GM18907 (cell line): ENCODE measurements at regions not wholly inside any gene's neighbourhood (a gene's known extent, or its start where the extent isn't known, plus 50 kb on each side); places are given as distances from the start of the nearest gene placed in this dataset.

ENCODE experiments used
- ATAC-seq: cut with Tn5 transposase; IDR thresholded peaks from one replicate; pipeline ENCODE4 v1.9.1; 2021; ENCODE audit warnings: mild to moderate bottlenecking, moderate library complexity; ENCODE audit not compliant: unreplicated experiment

GRCh38 chr5:167244583-167244982, 1046.9 kb upstream of the WWC1 start:
- ATAC-seq: no peak

DNA sequence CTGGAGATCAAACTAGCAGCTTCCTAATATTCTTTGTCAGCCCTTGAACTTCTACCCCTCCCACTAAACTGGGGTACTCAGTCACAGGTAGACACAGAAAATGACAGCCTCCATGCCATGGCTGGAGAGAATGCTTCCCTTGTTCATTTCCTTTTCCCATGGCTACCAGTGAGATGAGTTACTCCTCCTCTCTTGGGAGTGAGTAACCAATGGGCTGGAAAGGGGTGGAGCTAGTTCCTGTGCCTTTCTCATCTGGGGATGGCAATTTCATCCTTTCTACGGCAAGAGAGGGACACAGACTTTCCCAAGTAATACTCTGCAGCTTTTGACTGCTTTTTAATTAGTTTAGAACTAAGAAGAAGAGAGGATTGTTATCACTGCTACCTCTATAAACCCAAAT, 1045.6 kb upstream of the WWC1 start:
- no peak for ATAC-seq

DNA sequence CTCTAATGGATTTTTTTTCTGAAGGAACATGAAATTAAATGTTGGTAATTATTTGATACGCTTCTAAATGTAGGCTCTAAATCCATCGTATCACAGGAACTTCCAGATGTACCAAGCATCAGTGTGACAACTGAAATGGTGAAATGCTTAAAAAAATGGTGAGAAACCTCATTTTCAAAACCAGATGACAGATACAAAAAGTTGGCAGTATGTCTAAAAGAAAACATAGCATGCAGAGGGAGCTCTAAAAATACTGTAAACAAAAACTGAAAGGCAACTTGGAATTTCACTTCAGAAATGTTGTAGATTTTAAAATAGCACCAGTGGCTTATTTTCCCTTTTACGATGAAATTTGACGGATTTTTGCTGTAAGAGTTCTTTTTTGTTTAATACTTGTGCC, 1043.6 kb upstream of the WWC1 start:
- ATAC-seq: no peak

GRCh38 chr5:167248257-167248656, 1043.2 kb upstream of the WWC1 start:
- no peak for ATAC-seq

- ATAC-seq: no peak
Observed at GRCh38 chr5:167250996-167251395, 1040.4 kb upstream of the WWC1 start.

- ATAC-seq: no peak
Observed at GRCh38 chr5:167254132-167254531, 1037.3 kb upstream of the WWC1 start.

- ATAC-seq: no peak
Observed at GRCh38 chr5:167255926-167256325, 1035.5 kb upstream of the WWC1 start.

- no peak for ATAC-seq
Observed at GRCh38 chr5:167259806-167260205, 1031.6 kb upstream of the WWC1 start.

DNA sequence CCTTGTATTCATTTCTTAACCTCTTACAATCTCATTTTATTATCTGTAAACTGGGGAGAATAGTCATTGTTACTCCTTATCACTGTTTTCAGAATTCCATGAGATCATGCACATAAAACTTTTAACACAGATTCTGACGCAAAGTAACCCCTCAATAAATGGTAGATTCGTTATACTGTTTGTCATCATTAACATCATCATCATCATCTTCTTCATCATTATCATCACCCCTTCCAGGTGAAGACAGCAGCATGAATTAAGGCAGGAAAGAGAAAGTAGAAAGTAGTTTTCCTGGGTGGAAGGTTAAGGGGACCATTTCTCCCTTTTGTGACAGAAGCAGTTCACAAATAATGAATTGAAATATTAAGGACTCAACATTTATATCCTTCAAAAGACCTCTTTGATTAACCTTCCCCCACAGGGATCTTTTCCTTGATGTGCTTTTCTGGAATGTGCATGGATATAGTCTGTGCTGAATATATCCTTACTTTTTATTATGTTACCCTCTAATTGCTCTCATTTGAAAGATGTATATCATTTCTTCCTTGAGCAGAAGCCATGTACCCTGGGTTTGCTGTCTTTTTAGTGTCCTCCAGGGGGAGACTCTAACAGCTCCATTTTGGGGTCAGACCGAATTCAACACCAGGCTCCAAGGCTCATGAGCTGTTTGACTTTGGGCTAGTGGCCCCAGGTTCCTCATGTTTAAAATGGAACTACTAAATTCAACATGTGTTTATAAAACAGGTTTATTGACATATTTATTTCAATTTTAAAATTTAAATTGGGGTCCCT, 1029.9 kb upstream of the WWC1 start:
- ATAC-seq: no peak

GRCh38 chr5:167263185-167263584, 1028.3 kb upstream of the WWC1 start:
- ATAC-seq: no peak

DNA sequence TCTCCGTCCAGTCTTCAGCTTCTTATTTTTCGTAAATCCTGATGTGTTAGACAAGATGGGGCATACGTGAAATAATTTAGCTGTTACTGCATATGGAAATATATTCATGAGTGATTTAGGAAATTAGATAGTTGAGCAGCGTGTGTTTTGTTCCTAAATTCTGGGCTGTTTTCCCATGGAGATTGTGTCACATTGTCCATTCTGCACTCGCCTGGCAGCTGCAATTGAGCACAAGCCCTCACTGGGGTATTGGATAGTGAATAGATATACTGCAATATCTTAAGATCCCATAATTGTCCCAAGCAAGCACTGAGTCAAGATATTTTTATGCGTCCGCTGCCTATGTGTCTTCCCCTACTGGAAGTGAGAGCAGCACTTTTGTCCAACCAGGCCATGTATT, 1027.1 kb upstream of the WWC1 start:
- no peak for ATAC-seq

DNA sequence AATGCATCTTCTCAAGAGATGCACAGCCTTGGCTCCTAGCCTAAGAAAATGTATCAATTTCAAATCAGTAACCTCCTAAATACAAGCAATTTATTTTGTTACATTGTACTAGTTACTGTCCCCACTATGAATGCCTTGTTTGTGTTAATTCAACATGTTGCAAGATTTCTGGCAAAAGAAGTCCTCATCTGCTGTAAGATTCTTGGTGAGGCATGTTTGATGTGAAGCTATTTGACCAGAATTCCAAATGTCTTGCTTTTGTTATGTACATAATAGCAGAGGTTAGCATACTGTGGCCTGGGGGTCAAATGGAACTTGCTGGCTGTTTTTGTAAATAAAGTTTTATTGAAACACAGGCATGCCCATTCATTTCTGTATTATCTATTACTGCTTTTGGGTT, 1023.1 kb upstream of the WWC1 start:
- no peak for ATAC-seq

GRCh38 chr5:167269146-167269545, 1022.3 kb upstream of the WWC1 start:
- no peak for ATAC-seq

GRCh38 chr5:167271081-167271480, 1020.4 kb upstream of the WWC1 start:
- no peak for ATAC-seq

GRCh38 chr5:167271511-167271910, 1019.9 kb upstream of the WWC1 start:
- no peak for ATAC-seq

GRCh38 chr5:167280111-167280510, 1011.3 kb upstream of the WWC1 start:
- no peak for ATAC-seq

- ATAC-seq: no peak
Observed at GRCh38 chr5:167281925-167282324, 1009.5 kb upstream of the WWC1 start.

- no peak for ATAC-seq
Observed at GRCh38 chr5:167283691-167284090, 1007.8 kb upstream of the WWC1 start.

- no peak for ATAC-seq
Observed at GRCh38 chr5:167284222-167284890, 1007.1 kb upstream of the WWC1 start.

- no peak for ATAC-seq
Observed at GRCh38 chr5:167285591-167285990, 1005.9 kb upstream of the WWC1 start.

GRCh38 chr5:167286891-167287290, 1004.6 kb upstream of the WWC1 start:
- ATAC-seq: no peak

DNA sequence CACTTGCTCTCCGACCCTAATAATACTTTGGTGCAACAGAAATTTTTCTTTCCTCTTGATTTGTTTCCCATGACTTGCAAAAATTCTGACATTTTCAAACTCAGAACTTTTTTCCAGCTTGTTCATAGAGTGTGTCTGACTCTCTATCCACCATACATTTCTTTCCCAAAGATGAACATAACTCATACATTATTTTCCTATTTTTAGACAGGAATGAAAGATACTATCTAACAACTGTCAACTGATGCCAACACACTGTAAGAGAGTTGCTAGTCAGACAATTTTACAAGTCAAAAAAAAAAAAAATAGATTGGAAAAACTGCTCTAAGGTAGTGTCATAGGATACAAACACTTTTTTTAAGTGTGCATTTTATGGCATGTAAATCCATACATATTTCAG, 1001.0 kb upstream of the WWC1 start:
- no peak for ATAC-seq
